Gastrocnemius medialis (tissue), 4 donors: ENCODE measurements at regions not wholly inside any gene's neighbourhood (a gene's known extent, or its start where the extent isn't known, plus 50 kb on each side); places are given as distances from the start of the nearest gene placed in this dataset.

Experiments used
- ATAC-seq, 2 donors: fragments of 150-250 bp; one replicate each; pipeline ENCODE4 v1.9.1; 2016
- DNase-seq, 2 donors: peaks; one replicate each; pipeline ENCODE4 v3.0.0-alpha.2; 2019
- H3K27ac ChIP-seq, 4 donors: fragments of 200-600 bp; sonication (generic); 1 replicate in 1 of 4; 2 replicates in 3 of 4; pipeline ENCODE4 v1.5.1; 2016 to 2018; ENCODE audit warnings: mild to moderate bottlenecking in 2 of 4, moderate library complexity in 1 of 4
- H3K27me3 ChIP-seq, 3 donors: fragments of 200-600 bp; sonication (generic) in 2 of 3; 1 replicate in 1 of 3; 2 replicates in 2 of 3; pipeline versions ENCODE4 v1.5.1 to v1.6.0; 2016 to 2019; ENCODE audit warnings: mild to moderate bottlenecking in 1 of 3, moderate library complexity in 1 of 3
- H3K36me3 ChIP-seq, 2 donors: fragments of 200-600 bp; sonication (generic) in 1 of 2; one replicate each; pipeline ENCODE4 v1.5.1; 2017 to 2018
- H3K4me1 ChIP-seq, 2 donors: fragments of 200-600 bp; sonication (generic) in 1 of 2; one replicate each; pipeline ENCODE4 v1.5.1; 2016 to 2017; ENCODE audit warnings: mild to moderate bottlenecking in 2 of 2
- H3K4me3 ChIP-seq, 4 donors: fragments of 200-600 bp; sonication (generic) in 3 of 4; 1 replicate in 1 of 4; 2 replicates in 3 of 4; pipeline ENCODE4 v1.5.1; 2016 to 2019; ENCODE audit warnings: mild to moderate bottlenecking in 2 of 4
- H3K9me3 ChIP-seq, 3 donors: fragments of 200-600 bp; sonication (generic) in 2 of 3; 1 replicate in 1 of 3; 2 replicates in 2 of 3; pipeline ENCODE4 v1.5.1; 2016 to 2019
- CTCF ChIP-seq, 5 experiments: fragments of 450-650 bp in 3 of 5; fragments of 200-600 bp in 2 of 5; sonication (generic) in 2 of 5; IDR thresholded peaks in 4 of 5; conservative IDR thresholded peaks in 1 of 5; 1 replicate in 4 of 5; 2 replicates in 1 of 5; pipeline ENCODE4 v1.5.1; 2016 to 2019; ENCODE audit warnings: antibody characterized with exemption in 5 of 5, mild to moderate bottlenecking in 3 of 5, moderate library complexity in 3 of 5
- POLR2A ChIP-seq, 2 donors: fragments of 450-650 bp; IDR thresholded peaks; one replicate each; pipeline ENCODE4 v1.6.1; 2017; ENCODE audit warnings: antibody characterized with exemption in 2 of 2, mild to moderate bottlenecking in 2 of 2, moderate library complexity in 2 of 2
- in situ Hi-C, 4 donors: fragments of 200-750 bp; cut with MboI; loops; one replicate each; pipeline versions ENCODE4 v1.15.0 to v1.8.0; 2017; ENCODE audit warnings: low sequenced_read_pairs in 4 of 4
- intact Hi-C: fragments of 100-400 bp; cut with DNase I; formaldehyde crosslinking; loops from one replicate; pipeline ENCODE4 v1.15.1; 2023; ENCODE audit warnings: low total_unique reads

GRCh38 chr18:78559584-78559983 lies 420.0 kb upstream of the SALL3 start:
- H3K27me3 ChIP-seq, result no peaks in the 10 kb centered on the region
- no peak for ATAC-seq
- H3K9me3 ChIP-seq, result peaks cover 0 to 3% (median 0%) of the 10 kb centered on the region in 3 donors
- no peaks in the 10 kb centered on the region for H3K4me1 ChIP-seq
- in situ Hi-C loops, result no loop called here
- H3K36me3 ChIP-seq, result no peaks in the 10 kb centered on the region
- no peak overlapping the region for H3K27ac ChIP-seq
- no peak for DNase-seq
- H3K4me3 ChIP-seq, result no peak overlapping the region
- TF ChIP-seq POLR2A (IDR thresholded peaks at IDR 0.05) (no peak), CTCF (IDR thresholded peaks at IDR 0.05 in 4 of 5, conservative IDR thresholded peaks at IDR 0.05 in 1 of 5) (no peak)
- intact Hi-C loops, result no loop called here

- Histone ChIP-seq H3K27me3 (no peaks in the 10 kb centered on the region), H3K9me3 (no peaks in the 10 kb centered on the region), H3K4me1 (no peaks in the 10 kb centered on the region), H3K27ac (no peak overlapping the region), H3K4me3 (no peak overlapping the region), H3K36me3 (no peaks in the 10 kb centered on the region)
- ATAC-seq (no peak), DNase-seq (no peak)
- TF ChIP-seq POLR2A (IDR thresholded peaks at IDR 0.05) (no peak), CTCF (IDR thresholded peaks at IDR 0.05 in 4 of 5, conservative IDR thresholded peaks at IDR 0.05 in 1 of 5) (no peak)
- intact Hi-C loops, result no loop called here
- in situ Hi-C loops, result no loop called here
Measured at GRCh38 chr18:78561757-78562510, 417.7 kb upstream of the SALL3 start.

- Histone ChIP-seq H3K36me3 (no peaks in the 10 kb centered on the region), H3K27ac (no peak overlapping the region), H3K27me3 (no peaks in the 10 kb centered on the region), H3K4me3 (no peak overlapping the region), H3K9me3 (no peaks in the 10 kb centered on the region), H3K4me1 (no peaks in the 10 kb centered on the region)
- no peak for DNase-seq
- intact Hi-C loops, result no loop called here
- ATAC-seq, result no peak
- in situ Hi-C loops, result no loop called here
- TF ChIP-seq CTCF (IDR thresholded peaks at IDR 0.05 in 4 of 5, conservative IDR thresholded peaks at IDR 0.05 in 1 of 5) (no peak), POLR2A (IDR thresholded peaks at IDR 0.05) (no peak)
Measured at GRCh38 chr18:78562531-78562961, 417.1 kb upstream of the SALL3 start.

- TF ChIP-seq POLR2A (IDR thresholded peaks at IDR 0.05) (no peak), CTCF (IDR thresholded peaks at IDR 0.05 in 4 of 5, conservative IDR thresholded peaks at IDR 0.05 in 1 of 5) (no peak)
- intact Hi-C loops, result no loop called here
- H3K27me3 ChIP-seq, result no peaks in the 10 kb centered on the region
- no peak overlapping the region for H3K4me3 ChIP-seq
- no peaks in the 10 kb centered on the region for H3K36me3 ChIP-seq
- no peaks in the 10 kb centered on the region for H3K4me1 ChIP-seq
- in situ Hi-C loops, result no loop called here
- H3K27ac ChIP-seq, result no peak overlapping the region
- no peak for ATAC-seq
- H3K9me3 ChIP-seq, result no peaks in the 10 kb centered on the region
- no peak for DNase-seq
Measured at GRCh38 chr18:78563110-78563509, 416.5 kb upstream of the SALL3 start.

- Histone ChIP-seq H3K4me3 (no peak overlapping the region), H3K4me1 (no peaks in the 10 kb centered on the region), H3K27ac (no peak overlapping the region), H3K36me3 (no peaks in the 10 kb centered on the region), H3K27me3 (no peaks in the 10 kb centered on the region), H3K9me3 (no peaks in the 10 kb centered on the region)
- intact Hi-C loops, result no loop called here
- DNase-seq (no peak), ATAC-seq (no peak)
- no peak for TF ChIP-seq POLR2A (IDR thresholded peaks at IDR 0.05)
- no peak for TF ChIP-seq CTCF (IDR thresholded peaks at IDR 0.05 in 4 of 5, conservative IDR thresholded peaks at IDR 0.05 in 1 of 5)
- in situ Hi-C loops, result no loop called here
Measured at GRCh38 chr18:78564030-78564429, 415.6 kb upstream of the SALL3 start.
